Neural progenitor cell (in vitro differentiated cells): ENCODE measurements at regions not wholly inside any gene's neighbourhood (a gene's known extent, or its start where the extent isn't known, plus 50 kb on each side); places are given as distances from the start of the nearest gene placed in this dataset.
"Not testable (repeated sequence)": the region's sequence is repeated elsewhere in the genome, so short reads cannot be mapped to it uniquely, and the experiment has no call there.

Experiments used
- DNase-seq: peaks from one replicate; pipeline ENCODE4 v3.0.0-alpha.2; 2016; ENCODE audit warnings: low spot score
- H2AFZ ChIP-seq: fragments of 200-600 bp; sonication (generic); replicated peaks from 2 replicates; pipeline ENCODE4 v1.6.1; 2016; ENCODE audit warnings: antibody characterized with exemption
- H3F3A ChIP-seq: fragments of 200-600 bp; sonication (generic); 2 replicates; pipeline ENCODE4 v1.6.1; 2016; ENCODE audit warnings: antibody characterized with exemption, low read depth
- H3K27ac ChIP-seq: fragments of 200-600 bp; sonication (generic); 2 replicates; pipeline ENCODE4 v1.5.1; 2016; ENCODE audit warnings: mild to moderate bottlenecking
- H3K27me3 ChIP-seq: fragments of 200-600 bp; sonication (generic); 2 replicates; pipeline ENCODE4 v1.6.1; 2016; ENCODE audit warnings: mild to moderate bottlenecking, moderate library complexity
- H3K36me3 ChIP-seq: fragments of 200-600 bp; sonication (generic); 2 replicates; pipeline ENCODE4 v1.5.1; 2016
- H3K4me1 ChIP-seq: fragments of 200-600 bp; sonication (generic); 2 replicates; pipeline ENCODE4 v1.6.1; 2016; ENCODE audit warnings: mixed run types
- H3K4me2 ChIP-seq: fragments of 200-600 bp; sonication (generic); 2 replicates; pipeline ENCODE4 v1.6.1; 2016
- H3K4me3 ChIP-seq: fragments of 200-600 bp; sonication (generic); 2 replicates; pipeline ENCODE4 v1.5.1; 2016
- H3K79me2 ChIP-seq: fragments of 200-600 bp; sonication (generic); 2 replicates; pipeline ENCODE4 v1.6.1; 2016; ENCODE audit warnings: low read depth
- H3K9ac ChIP-seq: fragments of 200-600 bp; sonication (generic); 2 replicates; pipeline ENCODE4 v1.6.1; 2016
- H3K9me3 ChIP-seq: fragments of 200-600 bp; sonication (generic); 2 replicates; pipeline ENCODE4 v1.5.1; 2016; ENCODE audit warnings: low read depth
- H4K20me1 ChIP-seq: fragments of 200-600 bp; sonication (generic); 2 replicates; pipeline ENCODE4 v1.6.1; 2016; ENCODE audit warnings: low read depth
- H3K27ac Mint-ChIP-seq: 3 replicates; pipeline ENCODE4 v1.8.0; 2021; ENCODE audit warnings: mixed read lengths
- H3K27me3 Mint-ChIP-seq: 2 replicates; pipeline ENCODE4 v1.8.0; 2022; ENCODE audit warnings: low read depth, mild to moderate bottlenecking, inconsistent platforms, moderate library complexity, mixed read lengths; ENCODE audit not compliant: insufficient read depth
- H3K36me3 Mint-ChIP-seq: 3 replicates; pipeline ENCODE4 v1.8.0; 2021; ENCODE audit warnings: mixed read lengths
- H3K4me1 Mint-ChIP-seq: 3 replicates; pipeline ENCODE4 v1.8.0; 2021; ENCODE audit warnings: mixed read lengths
- H3K4me3 Mint-ChIP-seq: 3 replicates; pipeline ENCODE4 v1.8.0; 2021; ENCODE audit warnings: mild to moderate bottlenecking, moderate library complexity, mixed read lengths
- H3K9me3 Mint-ChIP-seq: 3 replicates; pipeline ENCODE4 v1.8.0; 2020; ENCODE audit warnings: mixed read lengths
- CTCF ChIP-seq: fragments of 200-600 bp; sonication (generic); IDR thresholded peaks from 2 replicates; pipeline ENCODE4 v1.5.1; 2017; ENCODE audit warnings: antibody characterized with exemption, mild to moderate bottlenecking
- EZH2 ChIP-seq: fragments of 200-600 bp; sonication (generic); IDR thresholded peaks from 2 replicates; pipeline ENCODE4 v1.6.1; 2017; ENCODE audit warnings: antibody characterized with exemption, mild to moderate bottlenecking, moderate library complexity
- EZH2phosphoT487 ChIP-seq: fragments of 200-600 bp; sonication (generic); IDR thresholded peaks from 2 replicates; pipeline ENCODE4 v1.6.1; 2017; ENCODE audit warnings: antibody characterized with exemption

- DNase-seq = no peak
- H3K36me3 Mint-ChIP-seq = no peaks in the 10 kb centered on the region
These were observed 68.2 kb upstream of the MUCL1 start for GRCh38 chr12:54786081-54786480.

GRCh38 chr12:54784115-54784514, 70.2 kb upstream of the MUCL1 start:
- Histone ChIP-seq H3K9ac (no peak overlapping the region), H3K4me1 (no peaks in the 10 kb centered on the region), H2AFZ (no peak overlapping the region), H3K4me2 (no peak overlapping the region), H3F3A (no peaks in the 10 kb centered on the region), H3K9me3 (peaks cover 8% of the 10 kb centered on the region), H3K27ac (no peak overlapping the region), H3K79me2 (no peaks in the 10 kb centered on the region), H3K36me3 (no peaks in the 10 kb centered on the region), H3K27me3 (no peaks in the 10 kb centered on the region), H4K20me1 (no peaks in the 10 kb centered on the region), H3K4me3 (no peak overlapping the region)
- H3K9me3 Mint-ChIP-seq = peaks cover 19% of the 10 kb centered on the region
- H3K36me3 Mint-ChIP-seq = no peaks in the 10 kb centered on the region
- H3K4me3 Mint-ChIP-seq = no peak overlapping the region
- no peak for DNase-seq
- TF ChIP-seq EZH2phosphoT487 (no peak), CTCF (no peak)
- peaks cover 2% of the 10 kb centered on the region for H3K27me3 Mint-ChIP-seq
- no peak overlapping the region for H3K27ac Mint-ChIP-seq
- H3K4me1 Mint-ChIP-seq = no peaks in the 10 kb centered on the region

More at GRCh38 chr12:54786081-54786480, 68.2 kb upstream of the MUCL1 start:
- Mint-ChIP-seq H3K27me3 (peaks cover 2% of the 10 kb centered on the region), H3K9me3 (peaks cover 19% of the 10 kb centered on the region), H3K4me3 (no peak overlapping the region), H3K27ac (no peak overlapping the region), H3K4me1 (no peaks in the 10 kb centered on the region)
- no peak for TF ChIP-seq EZH2
- TF ChIP-seq EZH2phosphoT487 = no peak
- TF ChIP-seq CTCF = no peak
- Histone ChIP-seq H3K27ac (no peak overlapping the region), H3K9me3 (peaks cover 8% of the 10 kb centered on the region), H3K27me3 (no peaks in the 10 kb centered on the region), H2AFZ (peak overlapping the region; percentile 17), H3K4me1 (no peaks in the 10 kb centered on the region), H3K9ac (no peak overlapping the region), H3K36me3 (no peaks in the 10 kb centered on the region), H3F3A (no peaks in the 10 kb centered on the region), H3K4me2 (no peak overlapping the region), H3K79me2 (no peaks in the 10 kb centered on the region), H3K4me3 (no peak overlapping the region), H4K20me1 (no peaks in the 10 kb centered on the region)

GRCh38 chr12:54777031-54777430, 77.3 kb upstream of the MUCL1 start:
- not testable (repeated sequence) for H3K4me2 ChIP-seq, H3K9ac ChIP-seq, H3K4me1 Mint-ChIP-seq, DNase-seq, H3K9me3 ChIP-seq, H3K36me3 ChIP-seq, H3K9me3 Mint-ChIP-seq, H3K4me3 ChIP-seq, H3K79me2 ChIP-seq, H3K4me3 Mint-ChIP-seq, H3K27ac Mint-ChIP-seq, H3K27ac ChIP-seq, H4K20me1 ChIP-seq, H2AFZ ChIP-seq, H3F3A ChIP-seq, H3K27me3 ChIP-seq, H3K27me3 Mint-ChIP-seq, H3K36me3 Mint-ChIP-seq, H3K4me1 ChIP-seq

GRCh38 chr12:54773593-54773992, 80.7 kb upstream of the MUCL1 start:
- H3K4me1 Mint-ChIP-seq = no peaks in the 10 kb centered on the region
- no peak overlapping the region for H3K4me3 ChIP-seq
- H3K4me2 ChIP-seq = no peak overlapping the region
- TF ChIP-seq EZH2 (no peak), CTCF (peak; percentile 24), EZH2phosphoT487 (no peak)
- DNase-seq = no peak
- no peaks in the 10 kb centered on the region for H3F3A ChIP-seq
- peaks cover 3% of the 10 kb centered on the region for H3K9me3 Mint-ChIP-seq
- no peak overlapping the region for H2AFZ ChIP-seq
- H3K27ac Mint-ChIP-seq = no peak overlapping the region
- no peaks in the 10 kb centered on the region for H3K27me3 ChIP-seq
- H3K9me3 ChIP-seq = no peaks in the 10 kb centered on the region
- H4K20me1 ChIP-seq = no peaks in the 10 kb centered on the region
- H3K4me1 ChIP-seq = no peaks in the 10 kb centered on the region
- no peak overlapping the region for H3K4me3 Mint-ChIP-seq
- no peaks in the 10 kb centered on the region for H3K79me2 ChIP-seq
- H3K27ac ChIP-seq = no peak overlapping the region
- H3K9ac ChIP-seq = no peak overlapping the region
- H3K36me3 ChIP-seq = no peaks in the 10 kb centered on the region
- H3K27me3 Mint-ChIP-seq = peaks cover 2% of the 10 kb centered on the region
- H3K36me3 Mint-ChIP-seq = no peaks in the 10 kb centered on the region
